A673 (cell line): ENCODE measurements at regions not wholly inside any gene's neighbourhood (a gene's known extent, or its start where the extent isn't known, plus 50 kb on each side); places are given as distances from the start of the nearest gene placed in this dataset.

ENCODE experiments used
- CTCF ChIP-seq: fragments of 300-800, 200-600 bp; sonication (generic); conservative IDR thresholded peaks from 2 replicates; pipeline ENCODE4 v1.5.1; 2017; ENCODE audit warnings: low read depth, mild to moderate bottlenecking, antibody characterized with exemption, low read length, moderate library complexity, mixed read lengths
- EZH2 ChIP-seq: fragments of 200-600 bp; sonication (generic); IDR thresholded peaks from 2 replicates; pipeline ENCODE4 v1.6.1; 2017; ENCODE audit warnings: borderline replicate concordance, low read depth, mild to moderate bottlenecking, mixed read lengths, antibody characterized with exemption, low read length; ENCODE audit not compliant: poor library complexity, severe bottlenecking

GRCh38 chr4:52299120-52299519, 248.0 kb downstream of the SPATA18 start:
- TF ChIP-seq CTCF (no peak), EZH2 (no peak)
